Activated CD4-positive, alpha-beta T cell treated with anti-CD3 and anti-CD28 coated beads for 4 hours (primary cell): ENCODE measurements at regions not wholly inside any gene's neighbourhood (a gene's known extent, or its start where the extent isn't known, plus 50 kb on each side); places are given as distances from the start of the nearest gene placed in this dataset.

Experiments
- DNase-seq, 2 donors: peaks; one replicate each; pipeline ENCODE4 v3.0.0-alpha.2; 2020

DNA sequence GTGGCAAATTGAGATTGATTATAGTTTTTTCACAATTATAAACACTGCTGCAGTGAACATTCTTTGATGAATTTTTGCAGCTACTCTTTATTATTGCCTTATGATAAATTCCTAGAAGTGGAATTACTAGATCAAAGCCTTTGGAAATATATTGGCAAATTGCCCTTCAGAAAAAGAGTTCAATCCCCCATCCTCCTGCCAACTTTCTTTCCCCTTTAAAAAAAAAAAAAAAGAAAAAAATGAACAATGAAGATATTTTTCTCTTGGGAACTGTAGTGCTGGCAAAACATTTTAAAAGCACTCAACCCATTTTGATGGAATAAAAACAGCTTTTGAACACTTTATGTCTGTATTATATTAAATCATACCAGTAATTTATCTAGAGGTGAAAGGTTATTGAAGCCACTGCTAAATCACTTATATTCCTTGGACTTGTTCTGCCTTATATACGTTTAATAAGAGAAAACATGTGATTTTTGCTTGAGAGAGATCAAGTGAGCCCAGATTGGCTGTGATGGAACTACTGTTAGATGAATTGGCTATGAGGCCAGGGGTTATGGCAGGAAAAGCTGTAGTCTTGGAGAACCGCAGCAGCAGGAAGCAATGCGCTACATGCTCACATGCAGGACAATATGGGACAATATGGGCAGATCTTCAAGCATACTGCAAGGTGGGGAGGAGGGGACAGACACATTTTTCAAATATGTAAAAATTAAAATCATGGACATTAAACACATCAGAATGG lies 212.8 kb upstream of the C2CD4B start:
- DNase-seq, result no peak

DNA sequence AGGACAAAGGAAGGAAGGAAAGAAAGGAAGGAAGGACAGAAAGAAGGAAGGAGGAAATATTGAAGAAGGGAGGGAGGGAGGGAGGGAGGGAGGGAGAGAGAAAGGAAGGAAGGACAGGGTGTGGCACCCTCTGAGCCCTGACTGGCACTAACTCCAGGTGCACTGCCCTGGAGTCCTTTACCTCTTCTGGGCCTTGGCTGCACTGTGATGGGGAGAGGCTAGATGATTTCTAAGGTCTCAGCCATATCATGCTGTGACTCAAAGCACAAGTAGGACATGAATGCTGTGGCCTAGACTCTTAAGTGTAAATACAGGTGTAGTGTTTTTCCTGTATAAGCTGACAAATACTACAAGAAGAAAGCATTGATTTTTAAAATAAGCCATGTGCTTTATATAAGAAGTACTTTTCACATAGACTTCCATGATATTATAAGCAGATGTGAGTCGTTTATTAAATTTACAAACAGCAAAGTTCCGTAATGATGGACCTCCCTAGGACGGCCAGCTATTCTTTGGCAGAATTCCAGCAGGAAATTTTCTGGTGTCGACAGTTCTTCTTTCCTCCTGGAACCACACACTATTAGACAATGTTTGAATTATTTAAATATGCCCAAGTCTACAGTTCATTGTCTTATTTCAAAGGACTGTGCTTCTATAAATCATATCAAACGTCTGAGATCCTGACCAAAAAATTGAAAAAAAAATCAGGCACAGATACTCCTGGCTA lies 213.8 kb upstream of the C2CD4B start:
- DNase-seq, result no peak

DNA sequence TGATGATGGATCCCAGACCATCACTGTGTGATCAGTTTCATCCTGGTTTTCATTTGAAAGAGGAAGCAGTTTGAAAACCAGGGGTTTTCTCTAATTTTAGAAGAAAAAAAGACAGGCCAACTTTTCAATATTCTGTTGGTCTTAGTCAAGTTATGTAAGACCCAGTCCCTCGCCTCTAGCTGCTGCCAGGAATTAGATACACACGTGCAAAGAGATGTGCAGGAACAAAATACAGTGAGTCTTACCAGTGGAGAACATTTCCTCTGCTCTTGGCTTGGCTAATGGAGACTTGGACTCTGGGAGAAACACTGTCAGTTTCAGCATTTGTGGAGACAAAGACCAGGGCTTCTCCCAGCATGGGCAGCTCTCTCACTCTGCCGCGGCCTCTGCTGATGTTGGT lies 214.9 kb upstream of the C2CD4B start:
- DNase-seq, result no peak

DNA sequence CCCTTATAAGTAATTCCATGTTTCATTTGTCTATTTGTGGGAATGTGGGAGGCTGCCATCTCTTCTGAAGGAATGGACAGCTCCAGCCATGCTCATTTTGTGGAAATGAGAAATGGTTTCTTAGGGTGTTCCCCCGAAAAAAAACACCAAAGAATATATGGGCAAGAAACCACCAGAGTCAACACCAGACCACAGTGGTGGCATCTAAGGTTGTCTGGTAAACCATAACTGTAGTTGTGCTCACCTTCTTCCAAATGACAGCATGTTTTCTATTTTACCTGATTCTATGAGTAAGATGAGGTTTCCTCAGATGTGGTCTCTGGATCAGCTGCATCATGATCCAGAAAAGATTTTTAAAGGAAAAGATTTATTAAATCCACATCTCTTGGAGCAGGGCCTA lies 217.0 kb upstream of the C2CD4B start:
- no peak for DNase-seq

DNA sequence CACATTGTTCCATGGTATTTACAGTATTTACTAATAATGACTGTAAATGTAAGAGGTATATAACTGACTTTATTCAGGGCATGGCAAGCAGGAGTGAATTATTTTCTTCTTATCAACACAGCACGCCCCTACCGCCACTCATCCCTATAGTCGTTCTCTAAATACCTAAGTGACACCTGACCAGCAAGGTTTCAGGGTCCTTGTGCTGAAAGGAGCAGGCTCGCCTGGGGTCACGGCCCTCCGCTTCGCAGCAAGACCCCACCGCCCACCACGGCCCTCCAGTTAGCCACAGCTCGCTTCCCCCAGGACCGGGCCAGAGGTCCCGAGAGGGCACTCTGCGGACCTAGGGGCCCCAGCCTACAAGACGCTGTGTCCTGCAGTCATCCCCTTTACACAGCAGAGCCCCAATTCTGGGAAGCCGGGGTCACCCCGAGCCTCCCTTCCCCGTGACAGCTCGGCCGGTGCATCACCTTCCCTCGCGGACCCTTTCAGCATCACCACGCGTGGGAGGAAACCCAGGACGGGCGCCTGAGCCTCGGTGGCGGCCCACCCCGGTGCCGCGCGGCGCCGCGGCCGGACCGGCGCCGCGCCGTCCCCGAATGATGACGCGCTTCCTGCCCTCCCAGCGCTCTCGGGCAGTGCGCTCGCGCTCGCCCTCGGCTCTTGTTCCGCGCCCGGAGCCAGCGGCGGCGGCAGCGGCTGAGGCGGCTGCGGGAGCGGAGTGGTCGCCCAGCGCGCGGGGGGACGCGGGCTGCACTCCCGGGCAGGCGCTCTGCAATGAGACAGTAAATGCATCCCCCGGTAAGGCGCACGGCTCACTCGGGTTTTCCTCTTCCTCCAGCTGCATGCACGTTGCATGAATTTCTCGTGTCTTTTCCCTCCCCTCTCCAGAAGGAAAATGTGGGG lies 225.1 kb upstream of the C2CD4B start, which contains the start of gene TLN2:
Gene TLN2 (plus strand): TSS at position 666 of the 906 bp plus-strand sequence.
- DNase-seq, result peak; percentile 37 to 46

DNA sequence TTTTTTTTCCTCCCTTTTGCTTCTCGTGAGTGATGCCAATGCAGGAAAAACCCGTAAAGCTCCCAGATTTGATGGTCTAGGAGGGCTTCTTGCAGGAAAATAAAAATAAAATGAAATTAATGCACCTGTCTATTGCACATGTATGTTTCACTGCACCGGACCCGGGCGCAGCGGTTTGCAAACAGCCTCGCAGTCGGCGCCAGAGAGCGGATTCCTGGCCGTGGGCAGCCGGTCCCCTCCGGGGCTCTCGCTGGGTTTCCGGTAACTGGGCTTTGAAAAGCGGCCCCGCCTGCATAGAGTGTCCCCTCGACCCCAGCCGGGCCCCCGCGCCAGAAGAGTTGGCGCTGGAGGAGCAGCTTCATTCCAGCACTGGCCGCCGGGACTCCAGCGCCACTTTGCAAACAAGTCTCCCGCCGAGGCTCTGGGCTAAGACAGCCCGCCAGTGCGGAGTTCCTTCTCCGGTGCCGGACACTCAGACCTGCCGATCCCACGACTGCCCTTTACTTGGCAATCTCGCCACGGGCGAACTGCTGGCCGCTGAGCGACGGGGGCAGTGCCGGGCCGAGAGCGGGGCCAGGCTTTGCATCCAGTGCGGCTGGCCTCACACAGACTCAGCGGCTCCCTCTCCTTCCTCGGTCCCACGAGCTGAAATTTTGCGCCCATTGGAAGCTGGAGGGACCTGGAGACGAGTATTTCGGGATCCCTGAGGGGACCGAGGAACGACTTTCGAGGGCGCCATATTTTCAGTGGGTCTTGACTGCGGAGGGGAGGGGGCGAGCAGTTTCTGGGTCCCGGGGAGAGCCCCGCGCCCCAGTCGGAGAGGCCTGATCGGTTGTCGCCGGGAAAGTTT lies 225.9 kb upstream of the C2CD4B start:
- peak in 1 of 2 donors; percentile 2 for DNase-seq

GRCh38 chr15:62391641-62392262 lies 226.7 kb upstream of the C2CD4B start:
- peak in 1 of 2 donors; percentile 2 for DNase-seq

- no peak for DNase-seq
Measured at GRCh38 chr15:62392376-62392775, 227.3 kb upstream of the C2CD4B start.

DNA sequence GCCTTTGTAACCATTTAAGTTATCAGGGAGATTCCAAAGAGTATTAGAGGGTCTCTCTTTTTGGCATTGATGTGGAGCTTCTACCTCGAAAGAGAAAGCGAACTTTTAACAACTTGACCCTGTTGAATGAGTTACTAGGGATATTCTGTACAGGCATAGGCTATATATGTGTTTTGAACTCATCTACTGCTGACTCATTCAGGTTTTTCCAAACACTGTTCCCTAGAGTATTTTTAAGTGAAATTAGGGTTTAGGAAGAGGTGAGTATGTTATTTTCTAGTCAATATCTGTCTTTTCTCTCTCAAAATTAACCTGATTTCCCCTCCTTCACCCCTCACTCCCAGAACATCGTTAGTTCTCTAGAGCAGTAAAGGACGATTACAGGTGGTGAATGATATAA lies 228.1 kb upstream of the C2CD4B start:
- no peak for DNase-seq

DNA sequence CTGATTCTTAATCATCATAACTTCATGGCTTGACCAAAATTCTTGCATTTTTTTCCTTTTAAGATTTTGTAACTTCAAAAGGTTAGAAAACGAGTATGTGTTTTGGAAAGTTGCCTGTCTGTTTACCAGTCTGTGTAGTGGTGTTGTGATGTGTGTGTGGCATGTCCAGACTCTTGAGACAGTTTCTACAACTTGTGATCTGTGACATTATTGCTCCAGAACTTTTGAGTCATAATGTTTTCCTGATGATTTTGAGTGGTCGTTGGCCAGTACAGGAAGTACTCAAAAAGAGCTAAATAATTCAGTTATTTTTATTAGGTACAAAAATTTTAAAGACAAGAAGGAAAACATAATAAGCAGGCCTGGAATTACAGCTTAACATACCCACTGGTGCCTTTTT lies 229.0 kb upstream of the C2CD4B start:
- DNase-seq, result no peak

GRCh38 chr15:62400778-62401177 lies 235.7 kb upstream of the C2CD4B start:
- DNase-seq, result no peak

DNA sequence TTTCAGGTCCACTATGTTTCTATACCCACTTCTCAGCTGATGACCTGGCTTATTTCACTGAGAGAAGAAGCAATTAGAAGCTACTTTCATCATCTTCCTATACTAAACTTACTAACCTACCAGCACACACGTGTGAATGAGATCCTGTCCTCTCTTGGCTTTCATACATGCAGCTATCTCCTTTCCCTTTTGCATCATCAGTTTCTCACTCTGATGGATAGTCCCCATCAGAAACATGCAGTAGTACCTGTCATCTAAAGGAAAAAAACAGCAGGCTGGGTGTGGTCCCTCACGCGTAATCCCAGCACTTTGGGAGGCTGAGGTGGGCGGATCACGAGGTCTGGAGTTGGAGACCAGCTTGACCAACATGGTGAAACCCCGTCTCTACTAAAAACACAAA lies 237.6 kb upstream of the C2CD4B start:
- no peak for DNase-seq

GRCh38 chr15:62403164-62403809 lies 238.2 kb upstream of the C2CD4B start:
- DNase-seq, result no peak

- no peak for DNase-seq
Measured at GRCh38 chr15:62404194-62404985, 239.3 kb upstream of the C2CD4B start.

DNA sequence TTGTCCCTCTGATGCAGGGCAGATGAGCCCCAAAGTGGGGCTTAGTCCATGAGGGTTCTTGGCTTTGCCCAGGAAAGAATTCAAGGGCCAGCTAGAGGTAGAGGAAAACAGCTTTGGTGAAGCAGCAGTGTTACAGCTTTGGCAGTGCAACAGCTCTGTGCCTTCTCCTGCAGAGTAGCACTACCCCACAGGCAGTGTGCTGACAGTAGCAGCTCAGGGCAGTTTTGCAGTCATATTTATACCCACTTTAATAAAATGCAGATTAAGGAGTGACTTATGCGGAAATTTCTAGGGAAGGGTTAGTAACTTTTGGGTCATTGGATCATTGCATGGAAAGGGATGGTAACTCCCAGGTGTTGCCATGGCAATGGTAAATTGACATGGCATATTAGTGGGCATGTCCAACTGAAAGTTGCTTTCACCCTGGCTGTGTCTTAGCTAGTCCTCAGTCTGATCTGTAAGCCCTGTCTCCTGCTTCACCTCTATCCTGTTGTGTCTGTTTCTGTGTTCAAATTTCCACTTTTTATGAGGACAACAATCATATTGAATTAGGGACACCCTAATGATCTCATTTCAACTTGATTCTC lies 241.3 kb upstream of the C2CD4B start:
- no peak for DNase-seq

GRCh38 chr15:62407216-62407615 lies 242.1 kb upstream of the C2CD4B start:
- no peak for DNase-seq

GRCh38 chr15:62407962-62408361 lies 242.9 kb upstream of the C2CD4B start:
- no peak for DNase-seq

DNA sequence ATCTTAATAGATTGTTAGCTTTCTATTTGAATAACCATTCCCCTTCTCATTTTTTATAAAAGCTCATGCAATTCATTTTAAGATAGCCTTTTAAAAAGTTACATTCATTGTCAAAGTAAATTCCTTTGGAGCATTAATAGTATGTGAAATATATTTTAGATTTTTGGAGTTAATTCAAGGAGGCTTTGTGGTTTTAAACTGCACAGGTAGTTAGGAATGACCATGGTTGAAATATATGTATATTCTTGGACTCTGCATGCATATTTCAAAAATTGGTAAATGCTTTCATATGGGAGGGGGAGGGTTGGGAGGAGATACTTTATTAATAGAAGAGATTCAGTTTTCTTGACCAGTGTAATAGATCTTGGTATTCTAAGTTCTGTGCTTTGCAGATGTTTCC lies 244.4 kb upstream of the C2CD4B start:
- DNase-seq, result no peak

GRCh38 chr15:62412686-62413085 lies 247.6 kb upstream of the C2CD4B start:
- DNase-seq, result no peak

GRCh38 chr15:62413153-62413552 lies 248.1 kb upstream of the C2CD4B start:
- no peak for DNase-seq
